Kidney capillary endothelial cell (primary cell): ENCODE measurements at regions not wholly inside any gene's neighbourhood (a gene's known extent, or its start where the extent isn't known, plus 50 kb on each side); places are given as distances from the start of the nearest gene placed in this dataset.
"Not testable (repeated sequence)": the region's sequence is repeated elsewhere in the genome, so short reads cannot be mapped to it uniquely, and the experiment has no call there.

Experiments used
- DNase-seq: peaks from one replicate; pipeline ENCODE4 v3.0.0-alpha.2; 2018; ENCODE audit warnings: low spot score

- no peak for DNase-seq
Observed at GRCh38 chr1:221875004-221875330, 133.1 kb upstream of the DUSP10 start.

GRCh38 chr1:221874285-221875003 is 132.6 kb upstream of the DUSP10 start:
- DNase-seq, result no peak

- DNase-seq, result no peak
Observed at GRCh38 chr1:221873673-221874072, 131.8 kb upstream of the DUSP10 start.

- DNase-seq, result no peak
Observed at GRCh38 chr1:221871056-221871455, 129.2 kb upstream of the DUSP10 start.

- no peak for DNase-seq
Observed at GRCh38 chr1:221869779-221870178, 127.9 kb upstream of the DUSP10 start.

GRCh38 chr1:221868593-221869303 is 126.9 kb upstream of the DUSP10 start:
- DNase-seq, result peak; percentile 68

GRCh38 chr1:221867003-221867402 is 125.1 kb upstream of the DUSP10 start:
- DNase-seq, result no peak

GRCh38 chr1:221865808-221866207 is 123.9 kb upstream of the DUSP10 start:
- DNase-seq, result no peak

- DNase-seq, result no peak
Observed at GRCh38 chr1:221863635-221864034, 121.7 kb upstream of the DUSP10 start.

- DNase-seq, result no peak
Observed at GRCh38 chr1:221862971-221863370, 121.1 kb upstream of the DUSP10 start.

GRCh38 chr1:221858818-221859611 is 117.1 kb upstream of the DUSP10 start:
- no peak for DNase-seq

- not testable (repeated sequence) for DNase-seq
Observed at GRCh38 chr1:221857094-221857444, 115.2 kb upstream of the DUSP10 start.

- DNase-seq, result no peak
Observed at GRCh38 chr1:221856228-221857093, 114.6 kb upstream of the DUSP10 start.

GRCh38 chr1:221855156-221855555 is 113.3 kb upstream of the DUSP10 start:
- DNase-seq, result no peak

- DNase-seq, result no peak
Observed at GRCh38 chr1:221851336-221851735, 109.4 kb upstream of the DUSP10 start.

GRCh38 chr1:221850470-221851187 is 108.7 kb upstream of the DUSP10 start:
- DNase-seq, result no peak

GRCh38 chr1:221849897-221850296 is 108.0 kb upstream of the DUSP10 start:
- no peak for DNase-seq

- DNase-seq, result no peak
Observed at GRCh38 chr1:221849110-221849509, 107.2 kb upstream of the DUSP10 start.

GRCh38 chr1:221847676-221848075 is 105.8 kb upstream of the DUSP10 start:
- DNase-seq, result no peak

- DNase-seq, result no peak
Observed at GRCh38 chr1:221845650-221846371, 103.9 kb upstream of the DUSP10 start.

- DNase-seq, result no peak
Observed at GRCh38 chr1:221841983-221842335, 100.1 kb upstream of the DUSP10 start.
